G401.6 (cell line): ENCODE measurements at regions not wholly inside any gene's neighbourhood (a gene's known extent, or its start where the extent isn't known, plus 50 kb on each side); places are given as distances from the start of the nearest gene placed in this dataset.
"Not testable (repeated sequence)": the region's sequence is repeated elsewhere in the genome, so short reads cannot be mapped to it uniquely, and the experiment has no call there.

Experiments
- FAIRE-seq: peaks from 2 replicates; lab custom pipeline; 2012; peaks lifted over from hg19 to GRCh38; lab: Jason Lieb, UNC

- no peak for FAIRE-seq
These were observed 517.2 kb upstream of the ADGRL3 start for GRCh38 chr4:60682901-60683300.

GRCh38 chr4:60683357-60683756 lies 516.8 kb upstream of the ADGRL3 start:
- FAIRE-seq: no peak

GRCh38 chr4:60683973-60684372 lies 516.2 kb upstream of the ADGRL3 start:
- no peak for FAIRE-seq

GRCh38 chr4:60696062-60696461 lies 504.1 kb upstream of the ADGRL3 start:
- FAIRE-seq: not testable (repeated sequence)

GRCh38 chr4:60709061-60709460 lies 491.1 kb upstream of the ADGRL3 start:
- no peak for FAIRE-seq

- FAIRE-seq: no peak
These were observed 481.3 kb upstream of the ADGRL3 start for GRCh38 chr4:60718874-60719273.

GRCh38 chr4:60721685-60722084 lies 478.4 kb upstream of the ADGRL3 start:
- no peak for FAIRE-seq

- no peak for FAIRE-seq
These were observed 476.3 kb upstream of the ADGRL3 start for GRCh38 chr4:60723796-60724195.

GRCh38 chr4:60724623-60725022 lies 475.5 kb upstream of the ADGRL3 start:
- FAIRE-seq: no peak

GRCh38 chr4:60726779-60727178 lies 473.3 kb upstream of the ADGRL3 start:
- no peak for FAIRE-seq

- no peak for FAIRE-seq
These were observed 470.9 kb upstream of the ADGRL3 start for GRCh38 chr4:60729194-60729593.

- not testable (repeated sequence) for FAIRE-seq
These were observed 470.4 kb upstream of the ADGRL3 start for GRCh38 chr4:60729764-60730163.

- FAIRE-seq: no peak
These were observed 462.3 kb upstream of the ADGRL3 start for GRCh38 chr4:60737858-60738257.

- FAIRE-seq: no peak
These were observed 456.5 kb upstream of the ADGRL3 start for GRCh38 chr4:60743654-60744053.

GRCh38 chr4:60744767-60745166 lies 455.4 kb upstream of the ADGRL3 start:
- FAIRE-seq: no peak

GRCh38 chr4:60745800-60746571 lies 454.1 kb upstream of the ADGRL3 start:
- no peak for FAIRE-seq

- FAIRE-seq: no peak
These were observed 449.2 kb upstream of the ADGRL3 start for GRCh38 chr4:60750962-60751361.

- no peak for FAIRE-seq
These were observed 442.0 kb upstream of the ADGRL3 start for GRCh38 chr4:60757986-60758680.

- FAIRE-seq: no peak
These were observed 440.4 kb upstream of the ADGRL3 start for GRCh38 chr4:60759518-60760245.

GRCh38 chr4:60780874-60781273 lies 419.3 kb upstream of the ADGRL3 start:
- FAIRE-seq: no peak

GRCh38 chr4:60790608-60791007 lies 409.5 kb upstream of the ADGRL3 start:
- no peak for FAIRE-seq

- FAIRE-seq: no peak
These were observed 405.8 kb upstream of the ADGRL3 start for GRCh38 chr4:60794372-60794771.

GRCh38 chr4:60799214-60799613 lies 400.9 kb upstream of the ADGRL3 start:
- no peak for FAIRE-seq
